A204.1 (cell line): ENCODE measurements at regions not wholly inside any gene's neighbourhood (a gene's known extent, or its start where the extent isn't known, plus 50 kb on each side); places are given as distances from the start of the nearest gene placed in this dataset.
"Not testable (repeated sequence)": the region's sequence is repeated elsewhere in the genome, so short reads cannot be mapped to it uniquely, and the experiment has no call there.

ENCODE experiments used
- FAIRE-seq: peaks from 2 replicates; lab custom pipeline; 2012; peaks lifted over from hg19 to GRCh38; lab: Jason Lieb, UNC

DNA sequence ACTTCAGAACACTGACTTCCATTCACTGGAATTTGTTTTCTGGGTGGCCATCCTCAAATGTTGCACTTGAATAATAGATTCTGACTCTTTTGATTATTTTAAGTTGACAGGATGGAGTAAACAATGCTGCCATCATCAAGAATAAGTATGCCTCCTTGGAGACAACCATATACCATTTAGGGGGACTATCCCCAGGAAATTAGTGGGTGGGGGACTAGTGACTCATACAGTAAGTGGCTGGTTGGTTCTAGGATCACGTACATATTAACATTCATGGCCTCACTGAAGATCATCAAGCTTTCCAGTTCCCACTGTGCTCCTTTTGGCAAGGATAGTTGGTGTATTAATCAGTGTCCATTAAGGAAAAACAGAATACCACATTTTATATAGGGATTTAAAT is 615.2 kb downstream of the CCSER2 start:
- FAIRE-seq, result no peak

- FAIRE-seq, result no peak
These were observed 615.8 kb downstream of the CCSER2 start for GRCh38 chr10:84944187-84944586.

DNA sequence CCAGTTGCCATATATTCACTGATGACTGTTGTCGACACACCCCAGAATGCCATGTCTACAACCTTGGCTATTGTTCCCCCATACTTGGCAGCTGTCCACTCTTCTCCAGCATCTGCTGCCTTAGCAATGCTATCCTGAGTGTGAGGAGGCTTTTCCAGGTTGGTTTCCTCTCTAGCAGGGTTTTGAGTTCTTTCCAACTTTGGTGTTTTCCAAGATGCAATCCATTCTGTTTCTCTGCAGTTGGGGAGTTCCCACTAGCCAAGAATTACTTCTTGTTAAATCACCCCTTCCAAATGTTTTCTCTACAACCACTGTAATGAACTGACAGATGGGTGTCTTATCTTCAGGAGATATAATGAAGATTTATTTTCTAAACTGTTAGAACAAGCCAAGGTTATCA is 617.4 kb downstream of the CCSER2 start:
- FAIRE-seq, result no peak

GRCh38 chr10:84946904-84947303 is 618.5 kb downstream of the CCSER2 start:
- FAIRE-seq, result no peak

- no peak for FAIRE-seq
These were observed 620.3 kb downstream of the CCSER2 start for GRCh38 chr10:84948644-84949043.

- FAIRE-seq, result no peak
These were observed 623.2 kb downstream of the CCSER2 start for GRCh38 chr10:84951616-84952015.

- FAIRE-seq, result no peak
These were observed 629.0 kb downstream of the CCSER2 start for GRCh38 chr10:84957427-84957826.

- no peak for FAIRE-seq
These were observed 637.1 kb downstream of the CCSER2 start for GRCh38 chr10:84965468-84965867.

- no peak for FAIRE-seq
These were observed 638.5 kb downstream of the CCSER2 start for GRCh38 chr10:84966708-84967441.

DNA sequence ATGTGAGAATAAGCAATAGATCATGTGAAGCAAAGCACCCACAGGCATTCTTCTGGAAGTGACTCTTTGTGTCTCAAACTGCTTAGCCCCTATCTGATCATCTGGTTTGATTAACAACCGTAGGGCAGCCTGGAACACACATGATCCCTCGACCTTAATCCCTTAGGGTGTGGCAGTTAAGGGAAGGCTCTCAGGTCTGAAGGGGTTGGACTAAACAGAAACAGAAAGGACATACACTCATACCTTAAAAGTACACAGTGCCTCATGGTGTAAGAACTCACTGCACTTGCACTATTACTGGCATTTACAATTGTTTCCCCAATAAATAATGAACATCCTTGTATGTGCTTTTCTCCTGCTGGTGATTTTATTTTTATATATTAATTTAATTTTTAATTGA is 640.9 kb downstream of the CCSER2 start:
- FAIRE-seq, result not testable (repeated sequence)

GRCh38 chr10:84987039-84987438 is 658.6 kb downstream of the CCSER2 start:
- FAIRE-seq, result no peak

GRCh38 chr10:84988011-84988410 is 659.6 kb downstream of the CCSER2 start:
- FAIRE-seq, result no peak

DNA sequence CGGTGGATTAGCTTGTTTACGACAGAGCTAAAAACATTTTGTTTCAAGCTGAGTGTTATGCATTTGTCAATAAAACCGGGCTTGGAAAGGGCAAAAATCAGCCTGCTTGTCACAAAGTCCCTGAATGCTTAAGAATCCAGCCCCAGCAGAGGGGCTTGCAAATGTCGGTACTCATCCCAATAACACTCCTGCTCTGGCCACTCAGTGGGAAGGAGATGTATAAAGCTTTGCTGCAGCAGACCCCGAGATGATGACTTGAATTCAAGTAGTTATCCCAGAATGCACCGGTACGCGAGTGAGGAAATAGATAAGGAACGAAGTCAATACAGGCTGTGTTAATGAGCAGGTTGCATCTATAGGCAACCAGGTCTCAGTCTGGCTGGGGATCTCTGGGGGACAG is 662.3 kb downstream of the CCSER2 start:
- FAIRE-seq, result no peak

DNA sequence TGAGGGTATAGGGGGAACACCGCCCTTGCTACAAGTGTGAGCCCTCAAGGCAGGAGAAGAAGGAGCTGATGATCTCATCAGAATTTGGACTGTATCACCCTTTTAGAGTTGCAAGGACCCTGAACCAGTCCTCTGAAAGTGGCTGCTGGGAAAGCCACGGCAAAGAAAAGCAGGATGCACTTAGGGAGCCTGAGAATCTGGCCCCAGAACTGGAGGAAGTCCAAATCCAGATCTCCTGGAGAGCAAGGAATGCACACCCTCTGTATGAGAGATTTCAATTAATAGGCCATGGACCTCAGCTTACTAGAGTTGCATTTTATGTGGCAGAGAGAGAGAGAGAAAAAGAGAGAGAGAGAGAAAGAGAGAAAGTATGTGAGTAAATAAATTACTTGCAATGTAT is 662.9 kb downstream of the CCSER2 start:
- FAIRE-seq, result no peak

DNA sequence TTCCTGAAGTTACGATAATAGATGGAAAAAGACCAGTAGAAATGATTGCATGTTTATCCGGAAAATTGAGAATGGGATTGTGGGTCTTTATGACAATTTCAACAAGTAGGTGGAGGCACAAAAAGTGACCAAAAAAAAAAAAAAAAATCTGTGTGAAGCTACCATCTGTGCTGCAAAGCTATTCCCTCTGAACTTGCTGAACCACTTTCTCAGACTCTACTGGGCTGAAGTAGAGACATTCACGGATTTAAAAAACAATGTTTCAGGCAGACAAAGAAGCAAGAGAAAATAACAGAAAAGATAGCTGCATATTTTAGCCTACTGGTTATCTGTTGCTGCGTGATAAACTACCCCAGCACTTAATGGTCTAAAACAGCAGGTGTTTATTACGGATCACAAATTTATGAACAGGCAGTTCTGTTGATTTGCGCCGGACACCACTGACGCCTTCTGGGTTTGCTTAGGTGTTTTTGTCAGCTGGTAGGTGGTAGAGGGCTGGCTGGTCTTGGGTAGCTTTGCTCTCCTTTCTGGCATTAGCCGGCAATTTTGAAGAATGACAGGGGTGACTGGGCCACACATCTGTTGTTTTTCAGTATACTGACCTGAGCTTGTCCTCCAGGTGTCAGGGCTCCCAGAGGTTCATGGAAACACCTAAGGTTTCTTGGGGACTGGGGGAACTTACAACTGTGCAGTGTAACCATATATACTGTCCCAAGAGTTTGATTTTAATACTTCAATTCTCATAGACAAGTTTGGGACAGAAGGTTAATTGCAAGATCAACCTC is 665.1 kb downstream of the CCSER2 start:
- no peak for FAIRE-seq

DNA sequence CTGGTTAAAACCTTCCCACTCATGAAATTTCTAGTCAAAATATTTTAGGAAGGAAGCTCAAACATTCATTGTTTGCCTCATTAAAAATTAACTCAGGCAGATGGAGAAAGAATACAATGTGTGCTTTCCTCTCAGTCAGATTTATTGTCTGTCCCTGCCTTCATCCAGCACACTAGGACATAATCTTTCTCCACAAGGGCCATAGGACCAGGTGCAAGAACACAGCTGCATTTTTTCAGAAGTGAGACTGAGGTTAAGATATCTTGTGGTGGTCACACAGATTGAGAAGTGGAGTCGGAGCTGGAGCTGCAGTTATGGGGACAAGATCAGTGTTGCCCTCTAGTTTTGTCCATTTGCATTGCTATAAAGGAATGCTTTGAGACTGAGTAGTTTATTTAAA is 666.3 kb downstream of the CCSER2 start:
- FAIRE-seq, result no peak

GRCh38 chr10:84996580-84996979 is 668.2 kb downstream of the CCSER2 start:
- no peak for FAIRE-seq

GRCh38 chr10:84997870-84998269 is 669.5 kb downstream of the CCSER2 start:
- no peak for FAIRE-seq

- FAIRE-seq, result no peak
These were observed 671.5 kb downstream of the CCSER2 start for GRCh38 chr10:84999929-85000328.

DNA sequence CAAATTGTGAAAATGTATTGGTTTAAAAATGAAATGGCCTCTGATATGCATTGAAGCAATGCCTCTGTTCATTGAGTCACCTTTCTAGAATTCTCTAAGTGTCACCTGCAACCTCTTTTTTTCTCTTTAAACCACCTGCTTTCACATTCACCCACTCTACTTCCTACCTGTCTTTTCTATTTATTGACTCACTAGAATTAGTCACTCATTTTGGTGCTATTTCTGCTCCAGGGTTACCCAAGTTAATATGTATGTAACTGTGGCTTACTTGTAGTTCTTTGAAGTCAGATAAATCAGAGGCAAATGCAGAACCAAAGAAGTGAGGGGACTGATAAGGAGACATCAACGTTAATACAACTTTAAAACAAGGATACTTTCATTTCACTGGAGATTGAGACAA is 674.7 kb downstream of the CCSER2 start:
- FAIRE-seq, result no peak

GRCh38 chr10:85008488-85009184 is 680.2 kb downstream of the CCSER2 start:
- FAIRE-seq, result no peak

GRCh38 chr10:85012305-85012704 is 683.9 kb downstream of the CCSER2 start:
- FAIRE-seq, result no peak

GRCh38 chr10:85026878-85027467 is 698.6 kb downstream of the CCSER2 start:
- FAIRE-seq, result peak; percentile 87
